ENCODE measurements at regions not wholly inside any gene's neighbourhood (a gene's known extent, or its start where the extent isn't known, plus 50 kb on each side); places are given as distances from the start of the nearest gene placed in this dataset.

GRCh38 chr5:128798871-128799270 is 166.4 kb upstream of the SLC27A6 start:
- intact Hi-C loops (cut with micrococcal nuclease; ENCODE audit: unreplicated experiment) = no loop called here
- H3K4me3 Mint-ChIP-seq (ENCODE audit: low read depth, unreplicated experiment) = no peak overlapping the region

GRCh38 chr5:128799945-128800344 is 165.3 kb upstream of the SLC27A6 start:
- Mint-ChIP-seq H3K27ac (ENCODE audit: unreplicated experiment) (no peak overlapping the region), H3K9me3 (ENCODE audit: low read depth, unreplicated experiment) (no peaks in the 10 kb centered on the region)

More at GRCh38 chr5:128798871-128799270, 166.4 kb upstream of the SLC27A6 start:
- peaks cover 13% of the 10 kb centered on the region for H3K27me3 Mint-ChIP-seq (ENCODE audit: unreplicated experiment)
- H3K9me3 Mint-ChIP-seq (ENCODE audit: low read depth, unreplicated experiment) = no peaks in the 10 kb centered on the region
- CTCF ChIA-PET = interaction anchor here (0.6 kb wide), 2 partner anchors 24 to 209 kb away, joined by 3 read pairs; no protein-coding TSS in a partner anchor
- no peaks in the 10 kb centered on the region for H3K4me1 Mint-ChIP-seq (ENCODE audit: low read depth, unreplicated experiment)
- H3K27ac Mint-ChIP-seq (ENCODE audit: unreplicated experiment) = no peak overlapping the region
- no peak for TF ChIP-seq CTCF (IDR thresholded peaks at IDR 0.05; ENCODE audit: unreplicated experiment)
- no peak for DNase-seq
- no TSS peak for BruUV-seq (replicated peaks)
- no peaks in the 10 kb centered on the region for H3K36me3 Mint-ChIP-seq (ENCODE audit: insufficient read depth, unreplicated experiment)

GRCh38 chr5:128800377-128800776 is 164.9 kb upstream of the SLC27A6 start:
- Mint-ChIP-seq H3K27me3 (ENCODE audit: unreplicated experiment) (peaks cover 13% of the 10 kb centered on the region), H3K9me3 (ENCODE audit: low read depth, unreplicated experiment) (no peaks in the 10 kb centered on the region), H3K27ac (ENCODE audit: unreplicated experiment) (no peak overlapping the region), H3K36me3 (ENCODE audit: insufficient read depth, unreplicated experiment) (no peaks in the 10 kb centered on the region), H3K4me3 (ENCODE audit: low read depth, unreplicated experiment) (no peak overlapping the region), H3K4me1 (ENCODE audit: low read depth, unreplicated experiment) (no peaks in the 10 kb centered on the region)
- intact Hi-C loops (cut with micrococcal nuclease; ENCODE audit: unreplicated experiment) = no loop called here
- DNase-seq = no peak
- no peak for TF ChIP-seq CTCF (IDR thresholded peaks at IDR 0.05; ENCODE audit: unreplicated experiment)
- no TSS peak for BruUV-seq (replicated peaks)
- CTCF ChIA-PET = no interaction called here

More at GRCh38 chr5:128799945-128800344, 165.3 kb upstream of the SLC27A6 start:
- H3K4me1 Mint-ChIP-seq (ENCODE audit: low read depth, unreplicated experiment) = no peaks in the 10 kb centered on the region
- no peaks in the 10 kb centered on the region for H3K36me3 Mint-ChIP-seq (ENCODE audit: insufficient read depth, unreplicated experiment)
- no peak overlapping the region for H3K4me3 Mint-ChIP-seq (ENCODE audit: low read depth, unreplicated experiment)
- H3K27me3 Mint-ChIP-seq (ENCODE audit: unreplicated experiment) = peaks cover 13% of the 10 kb centered on the region
- DNase-seq = no peak
- intact Hi-C loops (cut with micrococcal nuclease; ENCODE audit: unreplicated experiment) = no loop called here
- BruUV-seq (replicated peaks) = no TSS peak
- TF ChIP-seq CTCF (IDR thresholded peaks at IDR 0.05; ENCODE audit: unreplicated experiment) = no peak
- CTCF ChIA-PET = no interaction called here

- Mint-ChIP-seq H3K4me1 (ENCODE audit: low read depth, unreplicated experiment) (no peaks in the 10 kb centered on the region), H3K27me3 (ENCODE audit: unreplicated experiment) (no peaks in the 10 kb centered on the region), H3K36me3 (ENCODE audit: insufficient read depth, unreplicated experiment) (no peaks in the 10 kb centered on the region), H3K9me3 (ENCODE audit: low read depth, unreplicated experiment) (peaks cover 2% of the 10 kb centered on the region), H3K27ac (ENCODE audit: unreplicated experiment) (no peak overlapping the region), H3K4me3 (ENCODE audit: low read depth, unreplicated experiment) (no peak overlapping the region)
- DNase-seq = no peak
- intact Hi-C loops (cut with micrococcal nuclease; ENCODE audit: unreplicated experiment) = no loop called here
- TF ChIP-seq CTCF (IDR thresholded peaks at IDR 0.05; ENCODE audit: unreplicated experiment) = no peak
- BruUV-seq (replicated peaks) = no TSS peak
- CTCF ChIA-PET = no interaction called here
Observed at GRCh38 chr5:128813317-128814070, 151.8 kb upstream of the SLC27A6 start.

Data from Calu3 (cell line).